Smooth muscle cell (in vitro differentiated cells): ENCODE measurements at regions not wholly inside any gene's neighbourhood (a gene's known extent, or its start where the extent isn't known, plus 50 kb on each side); places are given as distances from the start of the nearest gene placed in this dataset.

Source experiments
- DNase-seq: peaks from one replicate; lab custom pipeline; 2025; ENCODE audit not compliant: unreplicated experiment; lab: John Stamatoyannopoulos, UW
- H2AFZ ChIP-seq: fragments of 200-600 bp; sonication (generic); 2 replicates; pipeline ENCODE4 v1.6.0; 2016; ENCODE audit warnings: antibody characterized with exemption, low read depth, mild to moderate bottlenecking
- H3F3A ChIP-seq: fragments of 200-600 bp; sonication (generic); 2 replicates; pipeline ENCODE4 v1.6.0; 2017; ENCODE audit warnings: antibody characterized with exemption, low read depth
- H3K27ac ChIP-seq: fragments of 200-600 bp; sonication (generic); 2 replicates; pipeline ENCODE4 v1.5.1; 2016; ENCODE audit warnings: low read depth, mild to moderate bottlenecking
- H3K27me3 ChIP-seq: fragments of 200-600 bp; sonication (generic); 2 replicates; pipeline ENCODE4 v1.6.1; 2016; ENCODE audit warnings: low read depth, mild to moderate bottlenecking
- H3K36me3 ChIP-seq: fragments of 200-600 bp; sonication (generic); 2 replicates; pipeline ENCODE4 v1.5.1; 2016; ENCODE audit warnings: low read depth
- H3K4me1 ChIP-seq: fragments of 200-600 bp; sonication (generic); 2 replicates; pipeline ENCODE4 v1.5.1; 2016; ENCODE audit warnings: low read depth
- H3K4me2 ChIP-seq: fragments of 200-600 bp; sonication (generic); 2 replicates; pipeline ENCODE4 v1.6.0; 2016; ENCODE audit warnings: mild to moderate bottlenecking
- H3K4me3 ChIP-seq: fragments of 200-600 bp; sonication (generic); 2 replicates; pipeline ENCODE4 v1.5.1; 2016; ENCODE audit warnings: mild to moderate bottlenecking
- H3K79me2 ChIP-seq: fragments of 200-600 bp; sonication (generic); 2 replicates; pipeline ENCODE4 v1.6.0; 2016; ENCODE audit warnings: low read depth, mild to moderate bottlenecking
- H3K9ac ChIP-seq: fragments of 200-600 bp; sonication (generic); 2 replicates; pipeline ENCODE4 v1.6.0; 2016; ENCODE audit warnings: low read depth
- H3K9me3 ChIP-seq: fragments of 200-600 bp; sonication (generic); replicated peaks from 2 replicates; pipeline ENCODE4 v1.5.1; 2016; ENCODE audit warnings: low read depth
- H4K20me1 ChIP-seq: fragments of 200-600 bp; sonication (generic); 2 replicates; pipeline ENCODE4 v1.6.0; 2016; ENCODE audit warnings: low read depth
- CTCF ChIP-seq: fragments of 200-600 bp; sonication (generic); IDR thresholded peaks from 2 replicates; pipeline ENCODE4 v1.5.1; 2017; ENCODE audit warnings: borderline replicate concordance, mild to moderate bottlenecking, antibody characterized with exemption; ENCODE audit not compliant: insufficient read depth, poor library complexity, severe bottlenecking
- WGBS: methylation state at CpG from one replicate; pipeline ENCODE4 v1.1.7; 2016; ENCODE audit warnings: low lambda C conversion rate; 5-methylcytosine and 5-hydroxymethylcytosine counted together

GRCh38 chr14:25180221-25180620 is 130.3 kb upstream of the STXBP6 start:
- no peak overlapping the region for H3K4me3 ChIP-seq
- no peak overlapping the region for H3K4me2 ChIP-seq
- H3K9ac ChIP-seq = no peak overlapping the region
- H3F3A ChIP-seq = no peaks in the 10 kb centered on the region
- no peaks in the 10 kb centered on the region for H4K20me1 ChIP-seq
- H2AFZ ChIP-seq = no peak overlapping the region
- no peak for DNase-seq
- 95% methylated on average over 1 of the region's 1 CpG for WGBS
- no peaks in the 10 kb centered on the region for H3K4me1 ChIP-seq
- TF ChIP-seq CTCF = no peak
- H3K27me3 ChIP-seq = no peaks in the 10 kb centered on the region
- H3K79me2 ChIP-seq = no peaks in the 10 kb centered on the region
- H3K27ac ChIP-seq = no peak overlapping the region
- H3K36me3 ChIP-seq = no peaks in the 10 kb centered on the region
- H3K9me3 ChIP-seq = no peaks in the 10 kb centered on the region

- H4K20me1 ChIP-seq = no peaks in the 10 kb centered on the region
- no peaks in the 10 kb centered on the region for H3K79me2 ChIP-seq
- no peaks in the 10 kb centered on the region for H3K9me3 ChIP-seq
- WGBS = 83% methylated on average over 3 of the region's 3 CpGs
- DNase-seq = no peak
- no peaks in the 10 kb centered on the region for H3K36me3 ChIP-seq
- H2AFZ ChIP-seq = no peak overlapping the region
- no peak overlapping the region for H3K27ac ChIP-seq
- no peak overlapping the region for H3K4me2 ChIP-seq
- TF ChIP-seq CTCF = no peak
- H3F3A ChIP-seq = no peaks in the 10 kb centered on the region
- no peaks in the 10 kb centered on the region for H3K4me1 ChIP-seq
- H3K4me3 ChIP-seq = no peak overlapping the region
- H3K9ac ChIP-seq = no peak overlapping the region
- no peaks in the 10 kb centered on the region for H3K27me3 ChIP-seq
Measured at GRCh38 chr14:25178255-25178654, 128.3 kb upstream of the STXBP6 start.

GRCh38 chr14:25150934-25151790 is 101.2 kb upstream of the STXBP6 start:
- Histone ChIP-seq H3K27ac (peak overlapping the region; percentile 92), H4K20me1 (no peaks in the 10 kb centered on the region), H3K4me2 (peak overlapping the region; percentile 81), H2AFZ (no peak overlapping the region), H3F3A (no peaks in the 10 kb centered on the region), H3K4me3 (peak overlapping the region; percentile 24), H3K4me1 (peaks cover 15% of the 10 kb centered on the region), H3K79me2 (no peaks in the 10 kb centered on the region), H3K9me3 (no peaks in the 10 kb centered on the region), H3K36me3 (no peaks in the 10 kb centered on the region), H3K9ac (peak overlapping the region; percentile 45), H3K27me3 (no peaks in the 10 kb centered on the region)
- no peak for DNase-seq
- WGBS = 5% methylated on average over 7 of the region's 7 CpGs
- peak; percentile 91 for TF ChIP-seq CTCF

- DNase-seq = no peak
- H3K4me2 ChIP-seq = peak overlapping the region; percentile 81
- H3F3A ChIP-seq = no peaks in the 10 kb centered on the region
- H3K4me3 ChIP-seq = no peak overlapping the region
- no peaks in the 10 kb centered on the region for H4K20me1 ChIP-seq
- H3K9ac ChIP-seq = no peak overlapping the region
- H3K27ac ChIP-seq = peak overlapping the region; percentile 92
- peaks cover 15% of the 10 kb centered on the region for H3K4me1 ChIP-seq
- no peaks in the 10 kb centered on the region for H3K9me3 ChIP-seq
- no peaks in the 10 kb centered on the region for H3K27me3 ChIP-seq
- no peaks in the 10 kb centered on the region for H3K79me2 ChIP-seq
- H3K36me3 ChIP-seq = no peaks in the 10 kb centered on the region
- H2AFZ ChIP-seq = no peak overlapping the region
- no peak for TF ChIP-seq CTCF
Measured at GRCh38 chr14:25150401-25150800, 100.5 kb upstream of the STXBP6 start.
